Epithelial cell of esophagus (primary cell): ENCODE measurements at regions not wholly inside any gene's neighbourhood (a gene's known extent, or its start where the extent isn't known, plus 50 kb on each side); places are given as distances from the start of the nearest gene placed in this dataset.

ENCODE experiments used
- DNase-seq: peaks from one replicate; pipeline ENCODE4 v3.0.0; 2010; ENCODE audit warnings: low read depth
- H3K4me3 ChIP-seq: 2 replicates; pipeline ENCODE4 v1.5.1; 2011; ENCODE audit warnings: mild to moderate bottlenecking, low read length, control low read depth
- CTCF ChIP-seq: IDR thresholded peaks from 2 replicates; pipeline ENCODE4 v1.5.1; 2011; ENCODE audit warnings: low read depth, mild to moderate bottlenecking, low read length, control low read depth, inconsistent platforms; ENCODE audit not compliant: insufficient read depth; ENCODE audit errors: missing control alignments

GRCh38 chr5:82694711-82695285 lies 382.4 kb downstream of the TMEM167A start:
- no peak overlapping the region for H3K4me3 ChIP-seq
- no peak for DNase-seq
- TF ChIP-seq CTCF: no peak

- no peak for TF ChIP-seq CTCF
- no peak for DNase-seq
- no peak overlapping the region for H3K4me3 ChIP-seq
These were observed 384.4 kb downstream of the TMEM167A start for GRCh38 chr5:82692826-82693225.

GRCh38 chr5:82684659-82685058 lies 392.5 kb downstream of the TMEM167A start:
- DNase-seq: no peak
- H3K4me3 ChIP-seq: no peak overlapping the region
- no peak for TF ChIP-seq CTCF

- no peak for DNase-seq
- no peak for TF ChIP-seq CTCF
These were observed 393.0 kb downstream of the TMEM167A start for GRCh38 chr5:82684165-82684564.

GRCh38 chr5:82679660-82680059 lies 397.5 kb downstream of the TMEM167A start:
- TF ChIP-seq CTCF: no peak
- no peak overlapping the region for H3K4me3 ChIP-seq
- no peak for DNase-seq

More at GRCh38 chr5:82684165-82684564, 393.0 kb downstream of the TMEM167A start:
- H3K4me3 ChIP-seq: no peak overlapping the region

- no peak overlapping the region for H3K4me3 ChIP-seq
- TF ChIP-seq CTCF: no peak
- DNase-seq: no peak
These were observed 398.5 kb upstream of the RPS23 start for GRCh38 chr5:82676661-82677060.

- no peak for DNase-seq
- TF ChIP-seq CTCF: no peak
- H3K4me3 ChIP-seq: no peak overlapping the region
These were observed 396.5 kb upstream of the RPS23 start for GRCh38 chr5:82674671-82675070.
